Adrenal gland (tissue), 9 donors: ENCODE measurements at regions not wholly inside any gene's neighbourhood (a gene's known extent, or its start where the extent isn't known, plus 50 kb on each side); places are given as distances from the start of the nearest gene placed in this dataset.

ENCODE experiments used
- DNase-seq, 7 donors: peaks; one replicate each; pipeline ENCODE4 v3.0.0-alpha.2; 2019 to 2020
- H3K27ac ChIP-seq, 5 donors: fragments of 200-600 bp; sonication (generic) in 4 of 5; 1 replicate in 3 of 5; 2 replicates in 2 of 5; pipeline versions ENCODE4 v1.5.1 to v1.8.0; 2016 to 2020; ENCODE audit warnings: mild to moderate bottlenecking in 1 of 5
- H3K27me3 ChIP-seq: fragments of 200-600 bp; 2 replicates; pipeline ENCODE4 v1.8.0; 2021
- H3K36me3 ChIP-seq, 2 donors: fragments of 200-600 bp; replicated peaks in 1 of 2; 1 replicate in 1 of 2; 2 replicates in 1 of 2; pipeline versions ENCODE4 v1.5.1 to v1.8.0; 2018 to 2022
- H3K4me1 ChIP-seq, 2 donors: fragments of 200-600 bp; replicated peaks in 1 of 2; 1 replicate in 1 of 2; 2 replicates in 1 of 2; pipeline versions ENCODE4 v1.5.1 to v1.8.0; 2018 to 2021
- H3K4me3 ChIP-seq, 4 donors: fragments of 200-600 bp; sonication (generic) in 3 of 4; one replicate each; pipeline ENCODE4 v1.5.1; 2016 to 2018
- H3K9me3 ChIP-seq, 3 donors: fragments of 200-600 bp; sonication (generic) in 1 of 3; replicated peaks in 1 of 3; 1 replicate in 2 of 3; 2 replicates in 1 of 3; pipeline versions ENCODE4 v1.5.1 to v1.8.0; 2016 to 2021
- CTCF ChIP-seq, 6 experiments: fragments of 450-650 bp in 4 of 6; fragments of 200-600 bp in 2 of 6; sonication (generic) in 1 of 6; IDR thresholded peaks; 1 replicate in 5 of 6; 2 replicates in 1 of 6; pipeline versions ENCODE4 v1.5.1 to v1.8.0; 2016 to 2021; ENCODE audit warnings: antibody characterized with exemption in 6 of 6, mild to moderate bottlenecking in 2 of 6, moderate library complexity in 1 of 6
- POLR2A ChIP-seq, 2 donors: fragments of 450-650 bp; IDR thresholded peaks; one replicate each; pipeline ENCODE4 v1.6.1; 2017; ENCODE audit warnings: antibody characterized with exemption in 2 of 2, mild to moderate bottlenecking in 2 of 2, moderate library complexity in 1 of 2
- WGBS, 4 donors: extraction: QIAGEN DNeasy Blood & Tissue Kit in 2 of 4; methylation state at CpG; one replicate each; pipeline versions ENCODE4 v1.1.5 to v1.1.7; 2013 to 2017; 5-methylcytosine and 5-hydroxymethylcytosine counted together
- intact Hi-C, 2 donors: fragments of 100-400 bp; cut with DNase I; formaldehyde crosslinking; loops; one replicate each; pipeline versions ENCODE4 v1.14.1 to v1.15.0; 2022 to 2023
- donor health status: healthy with polysubstance abuse.
- donor health status: Bipolar disorder and iron deficiency.
- donor health status: DM: yes; HTN: yes; CAD: no.
- donor health status: DM: no; HTN: no; CAD: no.
- donor health status: DM: no; HTN: no; CAD: no.

GRCh38 chr14:71343724-71344123 lies 436.5 kb downstream of the PCNX1 start:
- H3K4me3 ChIP-seq, result no peak overlapping the region
- H3K4me1 ChIP-seq, result peaks cover 31 to 45% of the 10 kb centered on the region in 2 donors
- intact Hi-C loops, result no loop called here
- no peaks in the 10 kb centered on the region for H3K9me3 ChIP-seq
- H3K27ac ChIP-seq, result no peak overlapping the region
- no peaks in the 10 kb centered on the region for H3K36me3 ChIP-seq
- no peak for DNase-seq
- H3K27me3 ChIP-seq, result no peaks in the 10 kb centered on the region
- TF ChIP-seq POLR2A (IDR thresholded peaks at IDR 0.05), result no peak
- no peak for TF ChIP-seq CTCF (IDR thresholded peaks at IDR 0.05)
- WGBS, 4 donors, result 87 to 96% (median 92%) methylated on average over 3 of the region's 3 CpGs

GRCh38 chr14:71344506-71344905 lies 437.2 kb downstream of the PCNX1 start:
- TF ChIP-seq POLR2A (IDR thresholded peaks at IDR 0.05) (no peak), CTCF (IDR thresholded peaks at IDR 0.05) (no peak)
- no peak overlapping the region for H3K27ac ChIP-seq

GRCh38 chr14:71346685-71347084 lies 439.4 kb downstream of the PCNX1 start:
- peaks cover 9 to 20% of the 10 kb centered on the region in 2 donors for H3K4me1 ChIP-seq
- DNase-seq, result no peak
- 84 to 96% (median 91%) methylated on average over 5 of the region's 5 CpGs for WGBS, 4 donors
- no peaks in the 10 kb centered on the region for H3K36me3 ChIP-seq
- TF ChIP-seq POLR2A (IDR thresholded peaks at IDR 0.05), result no peak
- TF ChIP-seq CTCF (IDR thresholded peaks at IDR 0.05), result no peak
- no peak overlapping the region for H3K4me3 ChIP-seq
- no peaks in the 10 kb centered on the region for H3K9me3 ChIP-seq
- H3K27me3 ChIP-seq, result no peaks in the 10 kb centered on the region
- intact Hi-C loops, result no loop called here
- H3K27ac ChIP-seq, result no peak overlapping the region

More at GRCh38 chr14:71344506-71344905, 437.2 kb downstream of the PCNX1 start:
- Histone ChIP-seq H3K9me3 (no peaks in the 10 kb centered on the region), H3K4me1 (peaks cover 29 to 42% of the 10 kb centered on the region in 2 donors), H3K36me3 (no peaks in the 10 kb centered on the region), H3K27me3 (no peaks in the 10 kb centered on the region), H3K4me3 (no peak overlapping the region)
- 92 to 97% (median 96%) methylated on average over 8 of the region's 8 CpGs for WGBS, 4 donors
- no peak for DNase-seq
- intact Hi-C loops, result no loop called here

- H3K4me1 ChIP-seq, result peaks cover 3 to 12% of the 10 kb centered on the region in 2 donors
- intact Hi-C loops, result no loop called here
- H3K27ac ChIP-seq, result no peak overlapping the region
- H3K9me3 ChIP-seq, result no peaks in the 10 kb centered on the region
- 97 to 98% (median 97%) methylated on average over 2 of the region's 2 CpGs for WGBS, 4 donors
- no peaks in the 10 kb centered on the region for H3K36me3 ChIP-seq
- no peaks in the 10 kb centered on the region for H3K27me3 ChIP-seq
- TF ChIP-seq POLR2A (IDR thresholded peaks at IDR 0.05) (no peak), CTCF (IDR thresholded peaks at IDR 0.05) (no peak)
- no peak for DNase-seq
- no peak overlapping the region for H3K4me3 ChIP-seq
Measured at GRCh38 chr14:71348394-71348793, 441.1 kb downstream of the PCNX1 start.
